ENCODE measurements at regions not wholly inside any gene's neighbourhood (a gene's known extent, or its start where the extent isn't known, plus 50 kb on each side); places are given as distances from the start of the nearest gene placed in this dataset.

GRCh38 chr7:17155529-17155928, 142.9 kb upstream of the AHR start:
- no peak overlapping the region for H3K4me3 ChIP-seq (replicated peaks in 1 of 2; ENCODE audit: low read depth in 2 of 2, low read length in 2 of 2)
- TF ChIP-seq CTCF (IDR thresholded peaks at IDR 0.05; ENCODE audit: low read depth, low read length), result no peak
- DNase-seq (ENCODE audit: low read depth in 2 of 2), result no peak

GRCh38 chr7:17158261-17158660, 140.2 kb upstream of the AHR start:
- TF ChIP-seq CTCF (IDR thresholded peaks at IDR 0.05; ENCODE audit: low read depth, low read length), result no peak
- no peak for DNase-seq (ENCODE audit: low read depth in 2 of 2)

GRCh38 chr7:17159500-17160037, 138.9 kb upstream of the AHR start:
- no peak for DNase-seq (ENCODE audit: low read depth in 2 of 2)
- no peak for TF ChIP-seq CTCF (IDR thresholded peaks at IDR 0.05; ENCODE audit: low read depth, low read length)
- H3K4me3 ChIP-seq (replicated peaks in 1 of 2; ENCODE audit: low read depth in 2 of 2, low read length in 2 of 2), result no peak overlapping the region

More at GRCh38 chr7:17158261-17158660, 140.2 kb upstream of the AHR start:
- no peak overlapping the region for H3K4me3 ChIP-seq (replicated peaks in 1 of 2; ENCODE audit: low read depth in 2 of 2, low read length in 2 of 2)

- no peak for DNase-seq (ENCODE audit: low read depth in 2 of 2)
- TF ChIP-seq CTCF (IDR thresholded peaks at IDR 0.05; ENCODE audit: low read depth, low read length), result no peak
- H3K4me3 ChIP-seq (replicated peaks in 1 of 2; ENCODE audit: low read depth in 2 of 2, low read length in 2 of 2), result no peak overlapping the region
Measured at GRCh38 chr7:17166824-17167379, 131.6 kb upstream of the AHR start.

GRCh38 chr7:17168416-17168815, 130.0 kb upstream of the AHR start:
- no peak for DNase-seq (ENCODE audit: low read depth in 2 of 2)
- TF ChIP-seq CTCF (IDR thresholded peaks at IDR 0.05; ENCODE audit: low read depth, low read length), result no peak
- no peak overlapping the region for H3K4me3 ChIP-seq (replicated peaks in 1 of 2; ENCODE audit: low read depth in 2 of 2, low read length in 2 of 2)

- DNase-seq (ENCODE audit: low read depth in 2 of 2), result no peak
- no peak overlapping the region for H3K4me3 ChIP-seq (replicated peaks in 1 of 2; ENCODE audit: low read depth in 2 of 2, low read length in 2 of 2)
- TF ChIP-seq CTCF (IDR thresholded peaks at IDR 0.05; ENCODE audit: low read depth, low read length), result no peak
Measured at GRCh38 chr7:17171427-17171826, 127.0 kb upstream of the AHR start.

Data from cardiac fibroblast (primary cell).